Kidney glomerular epithelial cell (primary cell): ENCODE measurements at regions not wholly inside any gene's neighbourhood (a gene's known extent, or its start where the extent isn't known, plus 50 kb on each side); places are given as distances from the start of the nearest gene placed in this dataset.

ENCODE experiments used
- DNase-seq: peaks from one replicate; lab custom pipeline; 2025; lab: John Stamatoyannopoulos, UW

DNA sequence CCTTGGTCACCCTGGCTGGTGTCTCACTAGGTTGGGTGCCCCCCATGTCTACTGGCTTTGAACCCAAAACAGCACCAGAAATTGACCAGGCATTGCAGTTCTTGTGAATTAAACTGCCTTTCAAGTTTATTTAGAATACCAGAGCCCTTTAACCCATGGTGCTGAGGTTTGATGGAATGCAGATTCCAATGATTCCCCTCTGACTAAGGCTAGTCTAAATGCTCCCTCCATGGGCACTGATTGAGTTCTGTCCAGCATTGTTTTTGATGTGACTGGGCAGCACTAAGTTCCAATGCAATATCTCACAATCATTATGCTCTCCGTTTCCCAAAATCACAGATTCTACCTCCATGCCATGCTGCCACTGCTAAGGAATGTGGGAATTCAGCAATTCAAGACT, 1047.4 kb upstream of the LRRN3 start:
- DNase-seq, result no peak

DNA sequence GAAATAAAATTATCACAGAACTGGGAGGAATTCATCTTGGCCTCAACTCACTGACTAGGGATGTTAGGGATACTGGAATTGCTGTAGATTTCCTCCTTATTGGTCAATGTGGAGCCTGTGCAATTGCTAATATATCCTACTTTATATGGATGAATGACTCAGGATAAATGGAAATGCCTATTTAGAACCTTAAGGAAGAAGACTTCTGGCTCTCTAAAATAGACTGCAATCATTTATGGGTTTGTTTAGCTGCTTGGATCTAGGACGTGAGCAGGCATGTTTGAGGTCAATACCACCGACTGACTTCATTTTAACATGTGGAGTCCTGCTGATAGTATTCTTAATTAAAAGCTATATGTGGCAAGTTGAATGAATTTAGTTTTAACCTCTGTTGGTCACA, 1040.1 kb upstream of the LRRN3 start:
- no peak for DNase-seq

DNA sequence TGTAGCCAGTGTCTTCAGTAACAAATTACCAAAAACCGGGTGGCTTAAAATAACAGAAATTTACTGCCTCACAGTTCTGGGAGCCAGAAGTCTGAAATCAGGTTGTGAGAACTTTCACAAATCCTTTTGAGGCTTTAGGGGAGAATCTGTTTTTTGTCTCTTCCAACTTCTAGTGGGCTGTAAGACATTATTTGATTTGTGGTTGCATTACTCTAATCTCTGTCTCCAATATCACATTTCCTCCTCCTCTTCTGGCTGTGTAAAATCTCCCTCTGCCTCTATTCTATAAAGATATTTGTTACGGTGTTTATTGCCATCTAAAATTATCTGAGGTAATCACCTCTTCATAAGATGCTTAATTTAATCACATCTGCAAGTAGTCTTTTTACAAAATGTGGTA, 1039.6 kb upstream of the LRRN3 start:
- no peak for DNase-seq

DNA sequence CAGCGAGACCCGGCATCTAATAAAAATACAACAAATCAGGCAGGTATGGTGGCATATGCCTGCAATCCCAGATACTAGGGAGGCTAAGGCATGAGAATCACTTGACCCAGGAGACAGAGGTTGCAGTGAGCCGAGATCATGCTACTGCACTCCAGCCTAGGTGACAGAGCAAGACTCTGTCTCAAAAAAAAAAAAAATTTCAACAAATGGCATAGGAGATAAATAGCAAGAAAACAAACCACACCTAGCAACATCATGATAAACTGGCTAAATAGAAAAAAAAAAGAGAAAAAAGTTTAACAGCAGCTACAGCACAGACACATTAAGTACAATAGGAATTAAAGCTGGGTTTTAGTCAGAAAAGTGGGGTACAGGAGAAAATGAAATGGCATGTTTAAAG, 1034.6 kb upstream of the LRRN3 start:
- no peak for DNase-seq

DNA sequence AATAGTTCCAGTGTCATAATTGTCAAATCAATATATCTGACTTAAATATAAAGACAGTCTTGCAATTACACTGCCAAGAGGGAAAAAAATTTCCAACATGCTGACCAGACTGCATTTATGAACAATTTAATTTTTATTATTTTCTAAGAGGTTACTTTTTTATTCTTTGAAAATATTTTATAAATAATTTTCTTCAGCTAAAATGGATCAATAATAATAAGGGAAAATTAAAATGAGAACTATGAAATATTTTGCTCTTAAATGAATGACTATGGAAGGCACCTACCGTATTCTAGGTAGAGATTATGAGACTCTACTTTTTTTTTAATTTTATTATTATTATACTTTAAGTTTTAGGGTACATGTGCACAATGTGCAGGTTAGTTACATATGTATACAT, 1032.5 kb upstream of the LRRN3 start:
- no peak for DNase-seq

DNA sequence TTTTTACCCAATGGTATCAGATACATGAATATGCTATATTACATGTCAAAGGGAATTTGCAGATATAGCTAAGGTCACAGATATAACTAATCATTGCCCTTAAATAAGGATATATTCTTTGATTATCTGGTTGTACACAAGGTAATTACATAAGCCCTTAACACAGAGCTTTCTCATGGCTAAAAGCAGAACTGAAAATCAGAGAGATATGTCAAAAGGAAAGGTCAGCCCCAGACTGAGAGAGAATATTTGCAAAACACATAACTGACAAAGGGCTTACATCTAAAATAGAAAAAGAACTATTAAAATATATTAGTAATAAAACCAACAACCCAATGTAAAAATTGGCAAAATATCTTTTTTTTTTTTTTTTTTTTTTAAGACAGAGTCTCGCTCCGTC, 1029.5 kb upstream of the LRRN3 start:
- no peak for DNase-seq

DNA sequence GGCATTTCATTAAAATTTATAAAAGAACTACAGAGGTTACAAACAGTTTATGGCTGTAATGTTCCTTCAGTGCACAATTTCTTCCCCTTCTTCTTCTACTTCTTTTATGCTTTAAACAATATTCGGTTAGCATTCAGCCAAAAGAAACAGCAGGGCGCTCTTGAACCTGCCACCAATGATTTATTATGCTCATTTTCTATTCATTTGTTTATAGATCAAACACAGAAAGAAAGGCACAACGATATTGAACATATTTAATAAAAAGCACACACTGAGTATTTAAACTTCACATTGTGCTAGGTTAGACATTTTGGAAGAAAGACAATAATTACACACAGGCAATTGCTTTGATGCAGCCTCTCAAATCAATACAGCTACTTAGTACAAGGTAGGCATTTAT, 1025.8 kb upstream of the LRRN3 start:
- no peak for DNase-seq

DNA sequence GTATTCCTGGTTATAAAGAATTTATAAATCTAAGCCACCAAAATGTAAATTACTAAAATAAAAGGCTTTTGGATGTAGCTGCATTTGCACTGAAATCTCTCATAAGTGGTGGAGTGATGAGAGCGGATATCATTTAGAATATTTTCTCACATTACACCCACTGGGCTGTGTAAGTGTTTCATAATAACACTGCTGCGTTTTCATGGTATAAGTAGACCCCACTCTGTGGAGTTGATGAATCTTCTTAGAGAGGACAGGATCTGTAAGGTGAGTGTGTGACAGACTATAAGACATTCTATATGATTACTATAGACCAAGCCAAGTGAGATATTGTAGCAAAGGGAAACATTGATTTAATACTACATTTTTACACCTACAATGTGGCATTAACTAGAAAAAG, 1024.1 kb upstream of the LRRN3 start:
- no peak for DNase-seq

DNA sequence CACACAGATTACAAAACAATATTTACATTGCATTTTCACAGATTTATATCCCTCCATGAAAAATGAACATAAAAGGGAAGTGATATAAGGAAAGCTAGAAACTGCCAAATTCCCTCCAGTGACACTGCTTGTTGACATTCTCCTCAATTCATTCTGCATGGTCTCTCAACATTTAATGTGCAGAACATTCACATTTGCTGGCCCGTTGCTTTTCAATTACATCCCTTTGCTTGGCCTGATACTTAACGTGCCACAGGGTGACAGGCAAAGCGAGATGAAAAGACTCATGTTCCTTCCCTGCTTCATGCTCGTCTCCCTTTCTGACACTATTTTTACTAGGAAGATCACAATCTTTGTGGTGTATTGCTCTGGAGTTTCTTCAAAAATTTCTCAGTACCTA, 1019.7 kb upstream of the LRRN3 start:
- no peak for DNase-seq

DNA sequence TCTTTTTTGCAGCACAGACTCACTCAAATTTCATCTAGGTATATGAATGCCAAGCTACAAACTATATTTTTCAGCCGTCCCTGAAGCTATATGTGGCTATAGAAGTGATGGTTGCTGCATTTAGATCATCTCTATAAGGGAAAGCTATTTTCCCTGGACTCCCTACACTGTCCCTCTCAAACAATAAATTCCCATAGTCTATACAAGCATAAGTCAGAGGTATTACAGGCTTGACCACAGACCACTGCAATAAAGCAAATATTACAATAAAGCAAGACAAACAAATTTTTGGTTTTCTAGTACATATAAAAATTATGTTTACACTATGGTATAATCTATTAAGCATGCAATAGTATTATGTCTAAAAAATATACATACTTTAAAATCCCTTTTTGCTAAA, 1015.5 kb upstream of the LRRN3 start:
- DNase-seq, result no peak

DNA sequence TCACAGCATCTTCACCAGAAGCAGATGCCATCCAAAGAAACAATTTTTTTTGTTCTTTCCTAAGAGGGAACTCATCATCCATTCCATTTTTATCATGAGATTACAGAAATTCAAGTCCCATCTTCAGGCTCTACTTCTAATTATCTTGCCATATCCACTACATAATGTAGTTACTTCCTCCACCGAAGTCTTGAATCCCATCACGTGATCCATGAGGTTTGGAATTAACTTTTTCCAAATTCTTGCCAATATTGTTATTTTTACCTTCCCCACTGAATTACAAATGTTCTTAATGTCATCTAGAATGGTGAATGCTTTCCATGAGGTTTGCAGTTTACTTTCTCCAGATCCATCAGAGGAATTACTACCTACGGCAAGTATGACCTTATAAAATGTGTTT, 1014.7 kb upstream of the LRRN3 start:
- DNase-seq, result no peak

DNA sequence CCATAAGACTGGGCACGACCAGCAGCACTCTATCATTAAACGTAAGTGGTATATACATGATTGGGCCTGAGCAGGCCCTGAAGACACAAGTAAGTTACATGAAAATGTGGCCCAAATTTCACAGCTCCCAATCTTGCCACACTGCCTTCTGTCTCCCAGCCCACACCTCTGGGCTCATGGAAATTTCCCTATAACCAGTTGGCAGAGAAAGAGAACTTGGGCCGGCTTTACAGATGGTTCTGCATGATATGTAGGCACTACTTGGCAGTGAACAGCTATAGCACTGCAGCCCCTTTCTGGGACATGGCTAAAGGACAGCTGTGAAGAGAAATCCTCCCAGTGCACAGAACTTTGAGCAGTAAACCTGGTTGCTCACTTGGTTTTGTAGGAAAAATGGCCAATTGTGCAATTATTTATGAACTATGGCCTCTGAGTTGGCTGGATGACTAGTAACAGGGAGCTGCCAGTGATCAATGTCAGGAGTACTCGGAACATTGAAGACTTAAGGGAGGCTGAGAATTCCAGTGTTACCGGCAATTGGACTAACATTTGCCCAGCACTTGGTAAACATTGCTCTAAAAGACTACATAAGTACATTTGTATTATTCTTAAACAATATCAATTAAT, 1006.6 kb upstream of the LRRN3 start:
- no peak for DNase-seq

DNA sequence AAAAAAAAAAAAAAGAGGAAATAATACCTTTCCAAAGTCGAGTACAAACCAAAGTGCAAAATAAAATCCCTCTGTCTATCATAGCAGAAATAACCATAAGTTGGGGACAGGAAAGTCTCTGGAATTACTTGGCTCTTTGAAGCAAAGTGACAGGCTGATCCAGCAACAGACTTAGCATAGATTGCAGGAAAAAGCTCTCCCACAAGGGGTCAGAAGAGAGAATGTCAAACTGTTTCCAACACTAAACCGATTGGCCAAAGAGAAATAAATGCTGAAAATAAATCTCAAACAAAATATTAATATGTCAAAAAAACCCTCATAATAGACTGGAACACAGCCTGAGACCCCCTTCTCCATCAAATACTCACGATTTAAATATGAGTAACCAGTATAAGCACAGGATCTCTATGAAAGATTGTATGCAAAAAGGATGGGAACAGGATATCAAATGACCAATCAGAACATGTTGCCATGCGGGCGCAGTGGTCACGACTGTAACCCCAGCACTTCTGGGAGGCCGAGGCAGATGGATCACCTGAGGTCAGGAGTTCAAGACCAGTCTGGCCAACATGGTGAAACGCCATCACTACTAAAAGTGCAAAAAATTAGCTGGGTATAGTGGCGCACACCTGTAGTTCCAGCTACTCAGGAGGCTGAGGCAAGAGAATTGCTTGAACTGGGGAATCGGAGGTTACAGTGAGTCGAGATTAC, 1000.7 kb upstream of the LRRN3 start:
- peak; percentile 36 for DNase-seq

DNA sequence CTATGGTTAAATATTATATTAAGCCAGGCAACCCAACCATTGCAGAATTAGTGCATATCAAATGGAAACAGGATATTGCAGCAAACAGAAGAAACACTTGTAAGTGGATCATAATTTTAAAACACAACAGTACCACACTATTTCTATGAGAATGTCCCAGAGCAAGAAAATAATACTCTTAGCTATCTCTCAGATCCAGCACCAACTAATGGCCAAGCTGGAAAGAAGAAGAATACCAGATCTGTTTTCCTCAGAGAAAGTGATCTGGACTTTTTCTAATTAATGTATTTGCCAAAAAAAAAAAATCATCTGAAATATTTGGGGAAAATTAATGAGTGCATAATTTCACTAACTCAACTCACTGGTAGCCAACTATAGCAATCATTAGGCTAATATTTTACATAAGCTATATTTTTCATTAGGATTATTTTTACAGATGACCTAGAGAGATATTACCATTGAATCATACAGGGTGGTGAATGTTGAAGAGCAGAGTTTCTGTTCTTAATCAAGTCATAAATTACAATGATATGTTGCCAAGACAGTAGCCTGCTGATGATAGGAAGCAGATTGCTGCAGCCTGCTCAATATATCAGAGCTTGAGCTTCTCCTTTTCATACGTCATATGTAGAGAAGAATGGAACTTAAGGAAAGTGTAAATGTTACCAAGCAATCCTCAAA, 995.4 kb upstream of the LRRN3 start:
- no peak for DNase-seq

DNA sequence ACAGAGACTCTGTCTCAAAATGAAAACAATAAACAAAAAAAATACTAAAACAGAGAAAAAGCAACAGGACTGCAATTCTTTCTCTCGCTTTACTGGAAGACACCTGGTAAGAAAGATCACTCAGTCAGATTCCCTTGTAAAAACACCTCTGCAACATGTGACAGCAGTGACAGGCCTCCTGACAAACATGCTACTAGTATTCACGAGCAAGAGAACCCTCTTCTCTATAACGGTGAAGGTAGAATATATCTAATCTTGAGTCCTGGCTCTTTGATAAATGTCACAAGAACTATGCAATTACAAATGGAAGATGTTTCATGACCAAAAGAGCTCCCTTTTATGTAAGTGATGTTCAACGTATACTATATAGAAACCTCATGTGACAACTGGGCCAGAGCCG, 986.7 kb upstream of the LRRN3 start:
- no peak for DNase-seq

DNA sequence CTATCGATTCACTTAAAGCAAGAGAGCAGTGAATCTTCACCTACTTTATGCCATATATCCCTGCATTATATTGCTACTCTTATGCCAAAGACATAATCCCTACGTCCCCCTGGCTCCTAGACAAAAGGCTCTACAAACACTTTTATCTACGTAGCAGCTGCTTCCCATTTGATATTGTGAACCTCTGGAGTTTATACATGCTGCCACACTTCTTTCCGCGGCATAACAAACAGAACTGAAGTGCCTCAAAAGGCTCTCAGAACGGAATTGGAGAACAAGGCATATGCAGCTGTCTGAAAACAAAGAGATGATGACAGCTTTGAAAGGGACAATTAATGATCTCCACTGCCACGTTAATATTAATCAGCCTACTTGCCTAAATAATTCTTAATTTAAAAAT, 985.6 kb upstream of the LRRN3 start:
- no peak for DNase-seq

DNA sequence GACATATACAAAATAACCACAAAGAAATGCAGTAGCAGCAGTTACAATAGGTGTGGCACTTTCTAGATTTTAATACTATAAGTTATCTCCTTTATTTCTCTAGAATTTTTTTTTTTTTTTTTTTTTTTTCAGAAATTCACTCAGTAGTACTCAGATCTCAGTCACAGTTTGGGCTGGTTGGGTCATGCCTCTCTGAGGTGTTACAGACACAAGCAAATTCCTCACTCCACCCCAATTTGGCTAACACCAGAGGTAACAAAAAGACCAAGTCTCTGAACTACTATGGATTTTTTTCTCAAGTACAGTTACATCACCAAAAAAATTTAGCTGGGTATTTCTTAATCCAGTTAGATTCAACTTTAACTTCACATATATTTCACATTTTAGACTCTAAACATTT, 985.1 kb upstream of the LRRN3 start:
- DNase-seq, result no peak

DNA sequence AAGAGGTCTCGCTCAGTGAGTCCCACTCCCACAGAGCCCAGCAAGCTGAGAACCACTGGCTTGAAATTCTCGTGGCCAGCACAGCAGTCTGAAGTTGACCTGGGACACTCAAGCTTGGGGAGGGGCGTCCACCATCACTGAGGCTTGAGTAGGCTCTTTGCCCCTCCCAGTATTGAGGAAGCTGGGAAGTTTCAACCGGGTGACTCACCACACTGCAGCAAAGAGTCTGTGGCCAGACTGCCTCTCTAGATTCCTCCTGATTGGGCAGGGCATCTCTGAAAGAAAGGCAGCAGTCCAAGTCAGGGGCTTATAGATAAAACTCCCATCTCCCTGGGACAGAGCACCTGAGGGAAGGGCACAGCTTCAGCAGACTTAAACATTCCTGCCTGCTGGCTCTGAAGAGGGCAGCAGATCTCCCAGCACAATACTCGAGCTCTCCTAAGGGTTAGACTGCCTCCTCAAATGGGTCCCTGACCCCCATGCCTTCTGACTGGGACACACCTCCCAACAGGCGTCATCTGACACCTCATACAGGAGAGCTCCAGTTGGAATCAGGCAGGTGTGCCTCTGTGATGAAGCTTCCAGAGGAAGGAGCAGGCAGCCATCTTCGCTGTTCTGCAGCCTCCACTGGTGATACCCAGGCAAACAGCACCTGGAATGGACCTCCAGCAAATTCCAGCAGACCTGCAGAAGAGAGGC, 970.9 kb upstream of the LRRN3 start:
- DNase-seq, result no peak

DNA sequence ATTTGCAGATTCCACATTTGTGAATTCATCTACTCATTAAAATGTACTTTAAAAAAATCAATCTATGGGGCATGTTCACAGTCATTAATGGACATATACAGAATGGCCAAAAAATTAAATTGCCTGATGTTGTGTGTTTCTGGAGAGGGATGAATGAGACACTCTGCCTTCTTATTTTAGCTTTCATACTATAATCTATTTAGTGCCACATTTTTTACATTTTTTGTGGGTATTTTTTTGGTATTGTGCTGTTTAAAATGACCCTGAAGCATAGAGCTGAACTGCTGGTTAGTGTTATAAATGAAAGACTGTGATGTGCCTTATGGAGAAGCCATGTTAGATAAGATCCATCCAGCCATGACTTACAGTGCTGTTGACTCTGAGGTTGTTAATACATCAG, 961.8 kb upstream of the LRRN3 start:
- no peak for DNase-seq

DNA sequence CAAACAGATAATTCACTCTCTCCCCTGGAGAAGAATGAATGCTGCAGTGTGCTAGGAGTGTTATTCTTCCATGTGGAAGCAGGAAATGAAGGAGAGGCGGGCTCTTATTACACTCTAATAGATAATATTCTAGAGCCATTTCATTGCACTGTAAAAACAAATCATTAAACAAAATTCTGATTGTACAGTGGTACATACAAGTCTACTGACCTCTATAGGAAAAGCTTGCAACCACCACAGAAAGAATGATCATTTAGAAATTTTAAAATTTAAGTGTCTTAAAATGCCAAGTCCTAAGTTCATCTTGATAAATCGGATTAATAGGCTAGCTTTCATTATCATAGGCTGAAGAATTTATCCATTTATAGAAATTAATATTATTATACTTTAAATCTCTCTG, 960.3 kb upstream of the LRRN3 start:
- DNase-seq, result peak; percentile 14

DNA sequence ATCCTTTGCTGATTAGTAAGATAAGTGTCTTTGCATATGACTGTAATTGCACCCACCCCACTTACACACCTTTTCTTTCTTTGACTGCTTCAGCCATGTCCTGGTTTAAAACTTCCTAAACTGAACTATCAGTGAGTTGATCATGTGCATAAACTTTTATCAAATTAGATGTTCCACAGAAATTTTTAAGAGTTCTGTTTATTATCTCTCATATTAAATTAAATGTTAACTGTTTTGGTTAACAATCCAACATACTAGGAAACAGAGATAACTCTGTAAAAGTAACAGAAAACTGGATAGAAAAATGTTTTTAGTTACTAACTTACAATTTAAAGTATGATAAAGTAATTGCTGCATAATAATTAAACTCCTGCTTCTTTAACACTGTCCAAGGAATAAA, 959.6 kb upstream of the LRRN3 start:
- no peak for DNase-seq

DNA sequence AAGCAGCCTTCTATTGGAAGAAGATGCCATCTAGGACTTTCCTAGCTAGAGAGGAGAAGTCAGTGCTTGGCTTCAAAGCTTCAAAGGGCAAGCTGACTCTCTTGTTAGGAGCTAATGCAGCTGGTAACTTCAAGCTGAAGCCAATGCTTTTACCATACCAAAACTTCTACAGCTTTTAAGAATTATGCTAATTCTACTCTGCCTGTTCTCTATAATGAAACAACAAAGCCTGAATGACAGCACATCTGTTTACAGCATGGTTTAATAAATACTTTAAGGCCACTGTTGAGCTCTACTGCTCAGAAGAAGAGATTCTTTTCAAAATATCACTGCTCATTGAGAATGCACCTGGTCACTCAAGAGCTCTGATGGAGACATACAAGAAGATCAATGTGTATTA, 951.9 kb upstream of the LRRN3 start:
- no peak for DNase-seq

DNA sequence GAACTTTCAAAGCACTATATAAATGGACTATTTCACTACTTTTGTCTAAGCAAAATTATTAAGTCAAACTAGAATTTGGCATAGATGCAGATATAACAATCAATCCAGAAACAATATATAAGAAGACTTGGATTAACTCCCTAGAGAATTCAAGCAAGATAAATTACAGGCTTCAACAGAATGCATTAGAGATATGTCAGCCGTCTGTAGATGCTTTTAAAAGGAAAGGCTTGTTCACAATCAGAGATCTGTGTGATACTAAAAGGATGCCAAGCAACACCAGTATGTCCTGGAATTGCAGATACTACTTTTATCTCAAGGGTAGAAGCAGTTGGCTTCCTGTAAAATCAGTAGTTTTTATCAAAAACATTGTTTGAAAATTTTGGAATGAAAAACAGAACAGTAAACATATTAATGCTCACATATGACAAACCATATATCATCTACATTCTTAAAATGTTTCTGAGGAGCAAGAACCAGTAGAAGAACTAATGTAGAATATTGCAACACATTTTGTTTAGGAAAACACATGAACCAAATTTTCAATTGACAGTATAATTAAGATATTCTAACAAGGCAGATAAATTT, 947.9 kb upstream of the LRRN3 start:
- DNase-seq, result no peak
